Activated naive CD4-positive, alpha-beta T cell treated with anti-CD3 and anti-CD28 coated beads, Interleukin-2, amount 50 U/mL, for 72 hours (primary cell): ENCODE measurements at regions not wholly inside any gene's neighbourhood (a gene's known extent, or its start where the extent isn't known, plus 50 kb on each side); places are given as distances from the start of the nearest gene placed in this dataset.
"Not testable (repeated sequence)": the region's sequence is repeated elsewhere in the genome, so short reads cannot be mapped to it uniquely, and the experiment has no call there.

Experiments used
- ATAC-seq, 2 donors: fragments of 150-1000 bp; cut with Tn5 transposase; 2 replicates each; pipeline ENCODE4 v1.10.0; 2021; ENCODE audit warnings: mild to moderate bottlenecking in 2 of 2, moderate library complexity in 2 of 2
- DNase-seq, 2 donors: peaks; one replicate each; pipeline ENCODE4 v3.0.0; 2021 to 2022; ENCODE audit warnings: low spot score in 2 of 2
- H3K27ac Mint-ChIP-seq, 2 donors: one replicate each; pipeline ENCODE4 v1.8.0; 2022; ENCODE audit warnings: mild to moderate bottlenecking in 2 of 2, mixed read lengths in 2 of 2
- H3K36me3 Mint-ChIP-seq, 2 donors: one replicate each; pipeline ENCODE4 v1.8.0; 2022; ENCODE audit warnings: mixed read lengths in 2 of 2
- H3K9me3 Mint-ChIP-seq, 2 donors: one replicate each; pipeline ENCODE4 v1.8.0; 2022; ENCODE audit warnings: mixed read lengths in 2 of 2

GRCh38 chr15:88965097-88965496 lies 51.9 kb upstream of the MFGE8 start:
- H3K27ac Mint-ChIP-seq, ATAC-seq, DNase-seq: not testable (repeated sequence)
- Mint-ChIP-seq H3K36me3 (peaks cover 16 to 19% of the 10 kb centered on the region in 2 donors), H3K9me3 (peaks cover 12 to 19% of the 10 kb centered on the region in 2 donors)

- peaks cover 5 to 8% of the 10 kb centered on the region in 2 donors for H3K9me3 Mint-ChIP-seq
- DNase-seq, result no peak
- no peak overlapping the region for H3K27ac Mint-ChIP-seq
- H3K36me3 Mint-ChIP-seq, result peaks cover 15 to 27% of the 10 kb centered on the region in 2 donors
- ATAC-seq, result no peak
These were observed 57.1 kb upstream of the MFGE8 start for GRCh38 chr15:88970232-88970631.

DNA sequence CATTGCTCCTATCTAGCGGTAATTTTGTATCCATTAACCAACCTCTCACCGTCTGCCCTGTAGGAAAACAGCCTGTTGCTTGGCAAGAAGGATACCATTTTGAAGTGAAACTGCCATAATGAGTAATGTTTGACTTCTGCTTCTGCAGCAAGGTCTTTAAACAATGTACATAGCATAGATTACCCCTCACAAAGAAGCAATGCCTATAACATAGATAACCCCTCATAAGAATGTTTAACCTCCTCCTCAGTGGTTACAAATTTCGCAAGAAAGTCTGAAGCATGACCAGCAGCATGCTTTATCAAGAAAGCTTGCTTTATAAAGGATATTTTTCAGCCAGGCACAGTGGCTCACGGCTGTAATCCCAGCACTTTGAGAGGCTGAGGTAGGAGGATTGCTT lies 61.2 kb upstream of the MFGE8 start:
- H3K27ac Mint-ChIP-seq, result no peak overlapping the region
- no peaks in the 10 kb centered on the region for H3K9me3 Mint-ChIP-seq
- no peak for ATAC-seq
- no peak for DNase-seq
- H3K36me3 Mint-ChIP-seq, result peaks cover 8 to 9% of the 10 kb centered on the region in 2 donors

DNA sequence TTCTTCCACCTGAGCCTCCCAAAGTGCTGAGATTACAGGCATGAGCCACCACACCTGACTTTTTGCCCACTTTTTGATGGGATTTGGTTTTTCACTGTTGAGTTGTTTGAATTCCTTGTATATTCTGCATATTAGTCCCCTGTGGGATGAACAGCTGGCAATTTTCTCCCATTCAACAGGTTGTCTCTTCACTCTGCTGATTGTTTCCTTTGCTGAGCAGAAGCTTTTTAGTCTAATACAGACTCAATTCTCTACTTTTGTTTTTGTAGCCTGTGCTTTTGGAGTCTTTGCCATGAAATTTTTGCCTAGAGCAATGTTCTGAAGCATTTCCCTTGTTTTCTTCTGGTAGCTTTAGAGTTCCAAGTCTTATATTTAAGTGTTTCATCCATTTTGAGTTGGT lies 62.7 kb upstream of the MFGE8 start:
- no peaks in the 10 kb centered on the region for H3K9me3 Mint-ChIP-seq
- H3K36me3 Mint-ChIP-seq, result peaks cover 0 to 3% of the 10 kb centered on the region in 2 donors
- no peak for ATAC-seq
- no peak for DNase-seq
- no peak overlapping the region for H3K27ac Mint-ChIP-seq

- ATAC-seq (no peak), DNase-seq (no peak)
- H3K9me3 Mint-ChIP-seq, result no peaks in the 10 kb centered on the region
- H3K27ac Mint-ChIP-seq, result no peak overlapping the region
- no peaks in the 10 kb centered on the region for H3K36me3 Mint-ChIP-seq
These were observed 63.5 kb upstream of the MFGE8 start for GRCh38 chr15:88976656-88977055.

GRCh38 chr15:88979674-88980073 lies 66.5 kb upstream of the MFGE8 start:
- H3K36me3 Mint-ChIP-seq, result no peaks in the 10 kb centered on the region

GRCh38 chr15:88980498-88980897 lies 67.3 kb upstream of the MFGE8 start:
- H3K27ac Mint-ChIP-seq, result no peak overlapping the region
- no peaks in the 10 kb centered on the region for H3K9me3 Mint-ChIP-seq
- H3K36me3 Mint-ChIP-seq, result no peaks in the 10 kb centered on the region
- ATAC-seq (no peak), DNase-seq (no peak)

More at GRCh38 chr15:88979674-88980073, 66.5 kb upstream of the MFGE8 start:
- Mint-ChIP-seq H3K9me3 (no peaks in the 10 kb centered on the region), H3K27ac (no peak overlapping the region)
- DNase-seq, result no peak
- no peak for ATAC-seq

GRCh38 chr15:88981244-88982215 lies 68.4 kb upstream of the MFGE8 start:
- Mint-ChIP-seq H3K27ac (no peak overlapping the region), H3K9me3 (no peaks in the 10 kb centered on the region), H3K36me3 (no peaks in the 10 kb centered on the region)
- DNase-seq (no peak), ATAC-seq (no peak)

- DNase-seq (no peak), ATAC-seq (no peak)
- Mint-ChIP-seq H3K9me3 (no peaks in the 10 kb centered on the region), H3K36me3 (no peaks in the 10 kb centered on the region), H3K27ac (no peak overlapping the region)
These were observed 69.2 kb upstream of the MFGE8 start for GRCh38 chr15:88982304-88982945.

DNA sequence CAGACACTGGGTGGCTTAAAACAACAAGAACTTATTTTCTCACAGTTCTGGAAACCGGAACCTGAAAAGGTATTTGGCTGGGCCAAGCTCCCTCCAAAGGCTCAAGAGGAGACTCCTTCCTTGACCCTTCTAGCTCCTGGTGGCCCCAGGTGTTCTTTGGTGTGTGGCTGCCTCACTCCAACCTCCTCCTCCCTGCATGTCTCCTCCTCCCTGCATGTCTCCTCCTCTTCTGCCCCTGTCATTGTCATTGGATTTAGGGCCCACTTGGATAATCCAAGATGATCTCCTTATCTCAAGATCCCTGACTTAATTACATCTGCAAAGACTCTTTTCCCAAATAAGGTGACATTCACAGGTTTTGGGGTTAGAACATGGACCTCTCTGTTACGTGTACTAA lies 69.8 kb upstream of the MFGE8 start:
- Mint-ChIP-seq H3K9me3 (no peaks in the 10 kb centered on the region), H3K27ac (no peak overlapping the region), H3K36me3 (no peaks in the 10 kb centered on the region)
- DNase-seq (no peak), ATAC-seq (no peak)

- Mint-ChIP-seq H3K36me3 (no peaks in the 10 kb centered on the region), H3K9me3 (no peaks in the 10 kb centered on the region), H3K27ac (no peak overlapping the region)
- ATAC-seq, result no peak
- DNase-seq, result no peak
These were observed 70.8 kb upstream of the MFGE8 start for GRCh38 chr15:88983861-88984429.

GRCh38 chr15:88985547-88986393 lies 72.6 kb upstream of the MFGE8 start:
- no peak overlapping the region for H3K27ac Mint-ChIP-seq
- no peaks in the 10 kb centered on the region for H3K9me3 Mint-ChIP-seq
- no peak for ATAC-seq
- DNase-seq, result no peak
- no peaks in the 10 kb centered on the region for H3K36me3 Mint-ChIP-seq

GRCh38 chr15:88986949-88987590 lies 73.9 kb upstream of the MFGE8 start:
- ATAC-seq (no peak), DNase-seq (no peak)
- Mint-ChIP-seq H3K36me3 (no peaks in the 10 kb centered on the region), H3K27ac (no peak overlapping the region), H3K9me3 (no peaks in the 10 kb centered on the region)

- Mint-ChIP-seq H3K36me3 (no peaks in the 10 kb centered on the region), H3K9me3 (no peaks in the 10 kb centered on the region), H3K27ac (no peak overlapping the region)
- no peak for ATAC-seq
- no peak for DNase-seq
These were observed 74.4 kb upstream of the MFGE8 start for GRCh38 chr15:88987591-88987933.

DNA sequence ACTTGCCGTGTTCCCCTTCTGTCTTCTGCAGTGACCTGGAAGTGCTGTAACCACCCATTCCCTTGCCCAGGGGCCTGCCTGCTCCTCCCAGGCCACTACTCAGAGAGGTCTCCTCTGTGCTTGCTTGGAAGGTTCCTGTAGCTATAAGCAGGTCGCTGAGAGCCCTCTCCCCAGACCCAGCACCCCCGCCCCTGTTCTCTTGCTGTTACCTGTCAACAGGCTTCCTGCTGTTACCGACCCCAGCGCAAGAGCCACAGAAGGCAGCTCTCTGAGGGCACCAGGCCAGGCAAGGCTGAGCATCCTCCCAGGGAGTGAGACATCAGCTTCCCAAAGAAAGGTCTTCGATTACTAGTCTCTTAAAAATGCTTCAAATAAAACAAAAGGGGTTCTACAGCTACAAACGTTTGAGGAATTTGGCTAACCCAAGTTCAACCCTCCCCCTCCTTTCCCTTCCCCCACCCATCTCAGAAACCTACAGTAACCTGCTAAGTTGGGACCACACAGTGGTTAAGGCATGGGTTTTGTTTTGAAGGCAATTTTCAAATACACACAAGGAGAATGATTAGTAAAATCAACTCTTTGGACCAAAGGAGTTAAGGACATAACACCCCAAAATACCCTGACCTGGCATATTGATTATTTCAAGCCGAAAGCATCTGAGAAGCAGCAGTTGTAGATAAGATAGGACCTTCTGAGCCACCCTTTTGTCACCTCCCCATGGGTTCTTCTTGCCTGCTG lies 74.9 kb upstream of the MFGE8 start:
- DNase-seq, result no peak
- no peaks in the 10 kb centered on the region for H3K36me3 Mint-ChIP-seq
- H3K27ac Mint-ChIP-seq, result no peak overlapping the region
- no peak for ATAC-seq
- H3K9me3 Mint-ChIP-seq, result no peaks in the 10 kb centered on the region

DNA sequence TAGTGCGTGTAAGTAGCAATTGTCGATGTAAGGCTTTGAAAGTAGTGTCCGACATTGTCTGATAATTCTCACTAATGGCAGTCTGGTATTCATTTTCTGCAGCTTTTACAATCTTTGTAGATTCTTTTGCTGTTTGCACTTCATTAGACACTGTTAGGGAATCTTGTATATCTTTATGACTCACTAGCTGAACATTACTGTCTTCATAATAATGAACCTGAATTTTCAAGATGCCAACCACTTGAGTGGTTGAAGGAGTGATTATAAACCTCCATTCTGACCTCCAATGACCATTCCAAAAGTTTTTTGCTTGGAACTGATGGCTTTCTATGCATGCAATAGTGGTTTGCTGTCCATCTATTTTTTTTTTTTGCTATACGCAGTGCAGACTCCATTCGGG lies 76.4 kb upstream of the MFGE8 start:
- Mint-ChIP-seq H3K9me3 (no peaks in the 10 kb centered on the region), H3K27ac (no peak overlapping the region), H3K36me3 (no peaks in the 10 kb centered on the region)
- DNase-seq (no peak), ATAC-seq (no peak)
